Neural cell (in vitro differentiated cells): ENCODE measurements at regions not wholly inside any gene's neighbourhood (a gene's known extent, or its start where the extent isn't known, plus 50 kb on each side); places are given as distances from the start of the nearest gene placed in this dataset.

Source experiments
- EZH2 ChIP-seq: fragments of 200-600, 300-800 bp; shearing (Covaris generic), sonication (generic); IDR thresholded peaks from 2 replicates; pipeline ENCODE4 v1.6.1; 2014; ENCODE audit warnings: antibody characterized with exemption, low read length, borderline replicate concordance, mild to moderate bottlenecking; ENCODE audit not compliant: insufficient read depth, poor library complexity, severe bottlenecking
- POLR2AphosphoS5 ChIP-seq: IDR thresholded peaks from 2 replicates; pipeline ENCODE4 v1.6.1; 2012
- TAF1 ChIP-seq: IDR thresholded peaks from 2 replicates; pipeline ENCODE4 v1.6.1; 2012; ENCODE audit warnings: low read depth
- TF ChIP-seq, protein P1 (sequence below): fragments of 450-650 bp; IDR thresholded peaks from 2 replicates; pipeline ENCODE4 v1.5.1; 2014; ENCODE audit warnings: antibody characterized with exemption, mild to moderate bottlenecking, moderate library complexity; ENCODE audit not compliant: poor library complexity, severe bottlenecking

DNA sequence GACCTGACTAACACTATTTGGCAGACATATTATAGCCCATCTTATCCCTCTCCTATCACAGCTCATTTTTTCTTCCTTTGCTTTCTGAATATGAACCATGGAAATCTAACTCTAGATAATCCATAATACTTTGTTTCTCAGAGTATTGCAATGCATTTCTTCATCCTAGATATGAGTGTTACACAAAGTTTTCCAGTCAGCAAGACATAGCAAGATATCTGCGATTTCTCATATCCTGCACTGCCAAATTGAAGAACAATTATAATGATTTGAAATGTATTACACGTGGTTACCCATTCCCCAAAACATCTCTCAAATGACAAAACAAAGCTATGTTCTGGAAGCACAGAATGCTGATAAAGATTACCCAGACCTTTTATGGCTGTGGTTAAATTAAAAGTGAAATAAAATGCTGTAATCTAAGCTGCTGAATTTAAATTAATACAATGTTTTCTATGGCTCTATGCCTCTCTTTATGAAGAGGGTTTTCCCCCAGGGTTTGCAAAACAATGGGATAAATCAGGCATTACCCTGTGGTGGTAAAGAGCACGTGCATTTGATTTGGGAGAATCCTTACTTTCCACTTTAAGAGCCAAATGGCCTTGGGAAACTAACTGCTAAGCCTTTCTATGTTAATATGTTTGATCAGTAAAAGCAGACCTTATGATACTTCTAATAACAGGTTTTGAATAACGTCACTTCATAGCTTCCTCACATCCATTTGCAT, 1291.0 kb upstream of the CNTN5 start:
- TF ChIP-seq POLR2AphosphoS5 (no peak), TAF1 (no peak), EZH2 (no peak)
- TF ChIP-seq, protein P1, sequence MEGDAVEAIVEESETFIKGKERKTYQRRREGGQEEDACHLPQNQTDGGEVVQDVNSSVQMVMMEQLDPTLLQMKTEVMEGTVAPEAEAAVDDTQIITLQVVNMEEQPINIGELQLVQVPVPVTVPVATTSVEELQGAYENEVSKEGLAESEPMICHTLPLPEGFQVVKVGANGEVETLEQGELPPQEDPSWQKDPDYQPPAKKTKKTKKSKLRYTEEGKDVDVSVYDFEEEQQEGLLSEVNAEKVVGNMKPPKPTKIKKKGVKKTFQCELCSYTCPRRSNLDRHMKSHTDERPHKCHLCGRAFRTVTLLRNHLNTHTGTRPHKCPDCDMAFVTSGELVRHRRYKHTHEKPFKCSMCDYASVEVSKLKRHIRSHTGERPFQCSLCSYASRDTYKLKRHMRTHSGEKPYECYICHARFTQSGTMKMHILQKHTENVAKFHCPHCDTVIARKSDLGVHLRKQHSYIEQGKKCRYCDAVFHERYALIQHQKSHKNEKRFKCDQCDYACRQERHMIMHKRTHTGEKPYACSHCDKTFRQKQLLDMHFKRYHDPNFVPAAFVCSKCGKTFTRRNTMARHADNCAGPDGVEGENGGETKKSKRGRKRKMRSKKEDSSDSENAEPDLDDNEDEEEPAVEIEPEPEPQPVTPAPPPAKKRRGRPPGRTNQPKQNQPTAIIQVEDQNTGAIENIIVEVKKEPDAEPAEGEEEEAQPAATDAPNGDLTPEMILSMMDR: no peak
